Breast epithelium (tissue), 3 donors: ENCODE measurements at regions not wholly inside any gene's neighbourhood (a gene's known extent, or its start where the extent isn't known, plus 50 kb on each side); places are given as distances from the start of the nearest gene placed in this dataset.

Experiments
- CTCF ChIP-seq, 3 donors: fragments of 450-650 bp; IDR thresholded peaks; one replicate each; pipeline ENCODE4 v1.5.1; 2016 to 2017; ENCODE audit warnings: antibody characterized with exemption in 3 of 3, mild to moderate bottlenecking in 3 of 3, moderate library complexity in 3 of 3
- POLR2A ChIP-seq: fragments of 450-650 bp; IDR thresholded peaks from one replicate; pipeline ENCODE4 v1.6.1; 2016; ENCODE audit warnings: antibody characterized with exemption, mild to moderate bottlenecking, moderate library complexity

- TF ChIP-seq CTCF (IDR thresholded peaks at IDR 0.05) (no peak), POLR2A (no peak)
These were observed 213.5 kb upstream of the SULF2 start for GRCh38 chr20:47998736-47999135.
